Brain microvascular endothelial cell (primary cell): ENCODE measurements at regions not wholly inside any gene's neighbourhood (a gene's known extent, or its start where the extent isn't known, plus 50 kb on each side); places are given as distances from the start of the nearest gene placed in this dataset.

ENCODE experiments used
- DNase-seq: peaks from one replicate; pipeline ENCODE4 v3.0.0-alpha.2; 2020
- H3K27ac ChIP-seq: fragments of 250-450 bp; sonication (Bioruptor Pico); 2 replicates; pipeline ENCODE4 v1.5.1; 2020; ENCODE audit warnings: mild to moderate bottlenecking, moderate library complexity
- H3K27me3 ChIP-seq: fragments of 250-450 bp; sonication (Bioruptor Pico); replicated peaks from 2 replicates; pipeline ENCODE4 v1.5.1; 2020; ENCODE audit warnings: mild to moderate bottlenecking
- H3K36me3 ChIP-seq: fragments of 250-450 bp; sonication (Bioruptor Pico); replicated peaks from 2 replicates; pipeline ENCODE4 v1.5.1; 2020; ENCODE audit warnings: mild to moderate bottlenecking
- H3K4me3 ChIP-seq: 2 replicates; pipeline ENCODE4 v1.5.1; 2011; ENCODE audit warnings: low read depth, mild to moderate bottlenecking, control low read depth, low read length, moderate library complexity
- in situ Hi-C: cut with HindIII; loops from 2 replicates; pipeline ENCODE4 v1.10.0; 2017; ENCODE audit warnings: low sequenced_read_pairs, low pct_ligation_motif_present
- TF ChIP-seq, protein P1 (sequence below): IDR thresholded peaks from 2 replicates; pipeline ENCODE4 v1.5.1; 2011; ENCODE audit warnings: low read depth, mild to moderate bottlenecking, moderate library complexity, low read length, control low read depth, inconsistent platforms; ENCODE audit errors: missing control alignments

DNA sequence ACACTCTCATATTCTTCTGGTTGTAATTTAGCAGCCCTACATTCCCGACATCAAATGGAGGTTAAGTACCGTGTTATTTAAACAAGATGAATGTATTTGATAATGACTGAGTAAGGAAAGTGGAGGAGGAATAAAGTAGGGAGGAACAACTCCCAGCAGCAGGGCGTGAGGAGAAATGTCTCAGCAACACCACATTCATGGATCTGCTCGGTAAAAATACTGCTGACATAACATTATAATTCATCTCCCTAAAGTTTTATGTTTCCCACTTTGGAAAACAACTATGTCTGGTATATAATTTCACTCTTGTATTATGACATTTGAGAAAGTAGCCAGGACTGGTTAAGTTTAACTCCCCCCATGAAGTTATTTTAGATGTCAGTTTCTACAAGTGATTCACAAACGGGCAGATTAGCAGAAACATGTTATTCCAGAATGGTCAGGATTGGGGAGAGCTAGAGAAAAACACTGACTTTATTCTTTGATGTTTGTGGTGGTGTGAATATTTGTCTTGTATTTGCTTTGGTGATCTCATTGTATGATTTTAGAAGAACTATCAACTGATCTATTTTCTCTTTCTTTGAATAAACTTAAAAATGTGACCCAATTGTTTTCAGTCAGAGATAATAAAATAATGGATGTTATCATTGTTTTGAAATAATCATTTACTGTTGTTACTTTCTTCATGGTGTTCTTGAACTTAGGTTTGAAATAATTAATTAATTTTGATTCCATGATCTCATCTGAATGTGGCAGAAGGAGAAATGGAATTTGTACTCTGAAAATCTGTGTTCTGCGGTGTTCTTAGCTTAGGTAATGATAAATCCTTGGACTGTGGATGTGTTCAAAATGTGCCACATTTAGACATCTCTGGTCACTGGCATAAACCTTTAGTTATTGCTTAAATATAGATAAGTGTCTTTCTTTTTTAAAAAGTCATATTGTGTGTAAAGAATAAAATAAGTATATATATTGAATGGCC lies 303.6 kb upstream of the ZNF608 start:
- H3K4me3 ChIP-seq: no peak overlapping the region
- in situ Hi-C loops: no loop called here
- no peak overlapping the region for H3K27ac ChIP-seq
- H3K36me3 ChIP-seq: no peaks in the 10 kb centered on the region
- TF ChIP-seq, protein P1, sequence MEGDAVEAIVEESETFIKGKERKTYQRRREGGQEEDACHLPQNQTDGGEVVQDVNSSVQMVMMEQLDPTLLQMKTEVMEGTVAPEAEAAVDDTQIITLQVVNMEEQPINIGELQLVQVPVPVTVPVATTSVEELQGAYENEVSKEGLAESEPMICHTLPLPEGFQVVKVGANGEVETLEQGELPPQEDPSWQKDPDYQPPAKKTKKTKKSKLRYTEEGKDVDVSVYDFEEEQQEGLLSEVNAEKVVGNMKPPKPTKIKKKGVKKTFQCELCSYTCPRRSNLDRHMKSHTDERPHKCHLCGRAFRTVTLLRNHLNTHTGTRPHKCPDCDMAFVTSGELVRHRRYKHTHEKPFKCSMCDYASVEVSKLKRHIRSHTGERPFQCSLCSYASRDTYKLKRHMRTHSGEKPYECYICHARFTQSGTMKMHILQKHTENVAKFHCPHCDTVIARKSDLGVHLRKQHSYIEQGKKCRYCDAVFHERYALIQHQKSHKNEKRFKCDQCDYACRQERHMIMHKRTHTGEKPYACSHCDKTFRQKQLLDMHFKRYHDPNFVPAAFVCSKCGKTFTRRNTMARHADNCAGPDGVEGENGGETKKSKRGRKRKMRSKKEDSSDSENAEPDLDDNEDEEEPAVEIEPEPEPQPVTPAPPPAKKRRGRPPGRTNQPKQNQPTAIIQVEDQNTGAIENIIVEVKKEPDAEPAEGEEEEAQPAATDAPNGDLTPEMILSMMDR: no peak
- no peaks in the 10 kb centered on the region for H3K27me3 ChIP-seq
- no peak for DNase-seq

DNA sequence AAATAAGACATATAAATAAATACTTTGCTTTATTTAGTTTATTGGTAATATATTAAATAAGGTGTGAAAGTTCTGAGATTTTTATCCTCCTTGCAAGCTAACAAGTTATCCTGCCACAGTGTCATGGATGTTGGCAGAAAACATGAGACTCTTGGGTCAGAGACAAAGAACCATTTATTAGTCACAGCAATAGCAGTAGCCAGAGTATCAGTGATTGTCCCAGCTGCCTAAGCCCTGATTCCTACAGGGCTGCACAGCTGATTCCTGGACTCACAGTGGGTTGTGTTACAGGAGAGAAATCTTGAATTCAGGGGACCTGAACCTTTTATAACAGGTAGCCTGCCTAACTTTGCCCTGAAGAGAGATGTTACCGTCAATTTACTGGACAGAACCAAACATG lies 304.5 kb upstream of the ZNF608 start:
- in situ Hi-C loops: no loop called here
- no peak overlapping the region for H3K4me3 ChIP-seq
- H3K27ac ChIP-seq: no peak overlapping the region
- TF ChIP-seq, protein P1: no peak
- no peaks in the 10 kb centered on the region for H3K27me3 ChIP-seq
- DNase-seq: no peak
- no peaks in the 10 kb centered on the region for H3K36me3 ChIP-seq

DNA sequence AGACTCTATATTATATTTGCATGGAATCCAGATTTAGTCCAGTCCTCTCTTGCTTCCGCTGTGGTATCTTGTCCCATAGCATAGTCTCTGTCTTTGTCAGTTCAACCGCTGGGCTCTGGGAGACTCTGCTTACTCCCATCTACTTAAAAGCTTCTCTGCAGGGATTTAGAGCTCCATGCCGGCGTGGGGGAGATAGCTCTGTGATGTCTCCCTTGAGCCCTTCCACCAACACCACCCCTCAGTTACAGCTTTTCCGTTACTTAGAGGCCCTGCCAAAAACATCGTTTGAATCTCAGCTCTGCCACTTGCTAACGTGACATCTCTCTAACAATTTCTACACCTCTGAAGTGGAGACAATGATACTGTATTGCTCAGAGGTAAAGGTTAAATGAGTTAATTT lies 306.1 kb upstream of the ZNF608 start:
- no peaks in the 10 kb centered on the region for H3K36me3 ChIP-seq
- in situ Hi-C loops: no loop called here
- no peak for DNase-seq
- H3K27me3 ChIP-seq: no peaks in the 10 kb centered on the region
- no peak overlapping the region for H3K27ac ChIP-seq
- TF ChIP-seq, protein P1: no peak
- no peak overlapping the region for H3K4me3 ChIP-seq

DNA sequence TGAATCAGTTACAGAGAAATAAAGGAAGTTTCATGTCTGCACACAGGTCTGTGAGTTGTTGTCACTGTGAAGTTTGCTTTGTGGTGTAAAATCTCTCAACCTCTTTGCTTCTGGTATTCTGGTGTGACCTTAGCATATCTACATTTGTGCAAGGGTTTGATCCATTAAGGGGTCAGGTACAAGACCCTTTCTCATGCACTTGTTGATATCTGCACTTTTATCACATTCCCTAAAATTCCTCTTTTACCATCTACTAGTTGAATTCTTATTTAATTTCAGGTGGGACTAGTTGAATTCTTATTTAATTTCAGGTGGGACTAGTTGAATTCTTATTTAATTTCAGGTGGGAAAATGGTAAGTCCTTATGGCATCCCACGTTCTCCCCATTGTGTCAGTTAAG lies 306.7 kb upstream of the ZNF608 start:
- TF ChIP-seq, protein P1: no peak
- H3K4me3 ChIP-seq: no peak overlapping the region
- H3K36me3 ChIP-seq: no peaks in the 10 kb centered on the region
- H3K27me3 ChIP-seq: no peaks in the 10 kb centered on the region
- H3K27ac ChIP-seq: no peak overlapping the region
- in situ Hi-C loops: no loop called here
- no peak for DNase-seq

DNA sequence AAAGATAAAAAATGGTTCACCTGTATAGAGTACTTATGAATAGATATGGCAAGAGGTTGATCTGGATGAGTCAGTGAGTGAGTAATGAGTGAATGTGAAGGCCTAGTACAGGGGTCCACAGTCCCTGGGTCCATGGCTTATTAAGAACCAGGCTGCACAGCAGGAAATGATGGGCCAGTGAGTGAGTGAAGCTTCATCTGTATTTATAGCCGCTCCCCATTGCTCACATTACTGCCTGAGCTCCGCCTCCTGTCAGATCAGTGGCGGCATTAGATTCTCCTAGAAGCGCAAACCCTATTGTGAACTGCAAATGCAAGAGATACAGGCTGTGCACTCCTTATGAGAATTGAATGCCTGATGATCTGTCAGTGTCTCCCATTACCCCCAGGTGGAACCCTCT lies 307.7 kb upstream of the ZNF608 start:
- TF ChIP-seq, protein P1: no peak
- no peaks in the 10 kb centered on the region for H3K27me3 ChIP-seq
- H3K27ac ChIP-seq: no peak overlapping the region
- in situ Hi-C loops: no loop called here
- no peak for DNase-seq
- H3K4me3 ChIP-seq: no peak overlapping the region
- H3K36me3 ChIP-seq: no peaks in the 10 kb centered on the region
